Immature natural killer cell (primary cell): ENCODE measurements at regions not wholly inside any gene's neighbourhood (a gene's known extent, or its start where the extent isn't known, plus 50 kb on each side); places are given as distances from the start of the nearest gene placed in this dataset.

Experiments
- DNase-seq, 3 donors: peaks; one replicate each; pipeline ENCODE4 v3.0.0; 2022; ENCODE audit warnings: mixed read lengths in 1 of 3
- H3K27ac Mint-ChIP-seq, 6 donors: one replicate each; pipeline ENCODE4 v1.8.0; 2020; ENCODE audit warnings: mixed read lengths in 6 of 6, mild to moderate bottlenecking in 5 of 6, inconsistent platforms in 4 of 6, moderate library complexity in 3 of 6
- H3K27me3 Mint-ChIP-seq, 3 donors: one replicate each; pipeline ENCODE4 v1.8.0; 2020 to 2021; ENCODE audit warnings: low read depth in 3 of 3, mild to moderate bottlenecking in 3 of 3, mixed read lengths in 3 of 3, moderate library complexity in 3 of 3, inconsistent platforms in 1 of 3
- H3K36me3 Mint-ChIP-seq, 3 donors: one replicate each; pipeline ENCODE4 v1.8.0; 2020; ENCODE audit warnings: mixed read lengths in 3 of 3, inconsistent platforms in 2 of 3, mild to moderate bottlenecking in 2 of 3
- H3K4me1 Mint-ChIP-seq, 2 donors: one replicate each; pipeline ENCODE4 v1.8.0; 2020; ENCODE audit warnings: inconsistent platforms in 2 of 2, mild to moderate bottlenecking in 2 of 2, mixed read lengths in 2 of 2, moderate library complexity in 1 of 2
- H3K4me3 Mint-ChIP-seq, 5 donors: one replicate each; pipeline ENCODE4 v1.8.0; 2020; ENCODE audit warnings: mild to moderate bottlenecking in 5 of 5, mixed read lengths in 5 of 5, inconsistent platforms in 3 of 5, moderate library complexity in 3 of 5
- H3K9me3 Mint-ChIP-seq, 6 donors: one replicate each; pipeline ENCODE4 v1.8.0; 2020; ENCODE audit warnings: mild to moderate bottlenecking in 6 of 6, mixed read lengths in 6 of 6, inconsistent platforms in 4 of 6, moderate library complexity in 3 of 6

DNA sequence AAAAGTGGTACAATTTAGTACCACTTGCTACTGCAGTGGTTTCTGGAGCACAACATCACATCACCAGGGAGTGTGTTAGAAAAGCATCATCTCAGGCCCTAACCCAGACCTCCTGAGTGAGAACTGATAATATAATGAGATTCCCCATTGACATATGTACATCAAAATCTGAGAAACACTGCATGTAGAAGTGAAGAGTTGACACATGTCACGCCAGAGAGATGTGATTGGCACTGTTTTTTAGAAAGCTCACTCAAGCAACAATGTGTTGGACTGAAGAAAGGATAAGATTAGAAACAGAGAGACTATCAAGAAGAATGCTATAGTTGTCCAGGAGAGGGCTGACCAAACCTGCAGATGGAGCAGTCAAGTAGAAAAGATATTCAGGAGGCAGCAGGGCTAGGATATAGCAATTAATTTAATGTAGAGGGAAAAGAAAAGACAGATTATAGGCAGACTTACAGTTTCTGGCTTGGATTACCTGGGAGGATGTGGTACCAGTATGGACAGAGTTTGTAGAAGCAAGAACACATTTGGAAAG is 324.4 kb upstream of the ADAMTSL1 start:
- Mint-ChIP-seq H3K27ac (no peak overlapping the region), H3K4me3 (no peak overlapping the region), H3K36me3 (no peaks in the 10 kb centered on the region), H3K9me3 (peaks cover 0 to 9% (median 1%) of the 10 kb centered on the region in 6 donors), H3K4me1 (no peaks in the 10 kb centered on the region), H3K27me3 (peaks cover 2 to 3% (median 3%) of the 10 kb centered on the region in 3 donors)
- no peak for DNase-seq

DNA sequence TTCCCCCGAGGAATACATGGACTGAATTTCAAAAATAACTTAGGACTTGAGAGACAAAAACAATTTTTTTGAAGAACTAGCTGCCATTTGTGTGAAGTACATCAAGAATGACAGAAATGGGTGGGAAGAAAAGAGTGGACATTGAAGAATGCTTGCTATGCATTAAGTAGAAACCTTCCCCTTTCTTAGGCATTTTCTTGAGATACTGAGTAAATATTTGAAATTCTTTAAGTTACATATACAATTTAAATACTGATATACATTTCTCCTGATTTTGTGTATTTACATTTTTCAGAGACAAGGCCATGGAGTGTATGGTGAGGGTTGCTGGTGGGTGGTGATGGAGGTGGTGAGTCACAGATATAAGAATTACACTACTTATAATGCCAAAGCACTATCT is 319.3 kb upstream of the ADAMTSL1 start:
- Mint-ChIP-seq H3K27me3 (peaks cover 0 to 2% (median 0%) of the 10 kb centered on the region in 3 donors), H3K4me3 (no peak overlapping the region), H3K36me3 (no peaks in the 10 kb centered on the region), H3K4me1 (no peaks in the 10 kb centered on the region), H3K9me3 (peaks cover 0 to 5% (median under 1%) of the 10 kb centered on the region in 6 donors), H3K27ac (no peak overlapping the region)
- DNase-seq: no peak

DNA sequence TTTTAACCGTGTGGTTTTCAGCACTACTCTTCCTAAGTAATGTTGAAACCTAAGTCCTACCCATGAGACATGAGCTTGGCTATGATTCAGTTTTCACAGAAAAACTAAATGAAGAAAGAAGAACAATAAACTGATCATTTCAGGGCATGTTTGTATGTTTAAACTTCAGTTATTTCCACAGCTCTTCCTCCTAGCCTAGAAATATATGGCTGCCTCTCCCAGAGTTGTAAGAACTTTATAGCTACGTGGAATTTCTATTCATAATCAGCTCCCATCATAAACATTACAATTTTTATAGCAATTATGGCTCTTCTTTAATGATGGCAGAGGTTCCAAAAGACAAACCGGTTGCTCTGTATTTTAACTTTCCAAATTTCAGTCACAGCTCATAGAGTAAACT is 314.7 kb upstream of the ADAMTSL1 start:
- no peak overlapping the region for H3K4me3 Mint-ChIP-seq
- peaks cover 0 to 3% (median 0%) of the 10 kb centered on the region in 6 donors for H3K9me3 Mint-ChIP-seq
- peaks cover 0 to 1% (median 0%) of the 10 kb centered on the region in 3 donors for H3K27me3 Mint-ChIP-seq
- no peak for DNase-seq
- no peak overlapping the region for H3K27ac Mint-ChIP-seq
- no peaks in the 10 kb centered on the region for H3K36me3 Mint-ChIP-seq
- no peaks in the 10 kb centered on the region for H3K4me1 Mint-ChIP-seq

DNA sequence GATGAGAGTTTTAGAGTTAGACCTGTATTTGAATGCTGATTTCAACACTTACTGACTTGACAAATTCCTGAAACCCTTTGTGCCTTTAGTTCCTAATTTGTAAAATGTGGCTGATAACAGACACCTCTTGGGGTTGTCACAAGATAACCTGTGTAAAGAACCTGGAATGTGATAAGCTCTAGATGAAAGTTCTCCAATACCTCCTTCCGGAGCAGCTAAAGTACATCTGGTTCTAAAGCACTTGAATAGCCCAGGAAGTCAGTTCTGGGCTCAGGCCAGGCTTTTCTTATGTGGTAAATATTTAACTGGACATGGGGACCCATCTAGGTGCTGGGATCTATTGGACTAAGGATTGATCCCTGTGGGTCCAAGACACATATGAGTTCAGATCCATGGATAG is 310.8 kb upstream of the ADAMTSL1 start:
- H3K27ac Mint-ChIP-seq: no peak overlapping the region
- H3K4me1 Mint-ChIP-seq: no peaks in the 10 kb centered on the region
- peaks cover 0 to 1% (median 0%) of the 10 kb centered on the region in 3 donors for H3K27me3 Mint-ChIP-seq
- H3K4me3 Mint-ChIP-seq: no peak overlapping the region
- no peaks in the 10 kb centered on the region for H3K36me3 Mint-ChIP-seq
- no peak for DNase-seq
- H3K9me3 Mint-ChIP-seq: peaks cover 0 to 8% (median 1%) of the 10 kb centered on the region in 6 donors

DNA sequence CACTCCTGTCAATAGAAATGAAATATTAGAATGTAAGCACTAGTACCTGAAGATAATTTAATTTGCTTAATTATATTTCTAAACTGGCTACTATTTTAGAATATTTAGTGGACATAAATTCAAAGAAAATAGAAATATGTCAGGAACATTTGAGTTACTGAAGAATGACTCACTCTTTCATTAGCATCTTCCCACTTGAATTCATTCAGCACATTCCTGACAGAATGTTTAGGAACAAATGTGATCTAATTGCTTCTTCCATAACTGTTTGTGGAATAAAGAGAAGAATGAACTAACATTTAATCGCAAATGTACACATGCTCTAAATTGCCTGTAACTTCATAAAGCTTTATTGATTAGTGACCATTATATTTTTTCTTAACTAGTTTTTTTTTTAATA is 306.2 kb upstream of the ADAMTSL1 start:
- Mint-ChIP-seq H3K4me1 (no peaks in the 10 kb centered on the region), H3K27me3 (peaks cover 0 to 1% (median 0%) of the 10 kb centered on the region in 3 donors), H3K27ac (no peak overlapping the region), H3K9me3 (peaks cover 0 to 10% (median 1%) of the 10 kb centered on the region in 6 donors), H3K4me3 (no peak overlapping the region), H3K36me3 (no peaks in the 10 kb centered on the region)
- DNase-seq: no peak

DNA sequence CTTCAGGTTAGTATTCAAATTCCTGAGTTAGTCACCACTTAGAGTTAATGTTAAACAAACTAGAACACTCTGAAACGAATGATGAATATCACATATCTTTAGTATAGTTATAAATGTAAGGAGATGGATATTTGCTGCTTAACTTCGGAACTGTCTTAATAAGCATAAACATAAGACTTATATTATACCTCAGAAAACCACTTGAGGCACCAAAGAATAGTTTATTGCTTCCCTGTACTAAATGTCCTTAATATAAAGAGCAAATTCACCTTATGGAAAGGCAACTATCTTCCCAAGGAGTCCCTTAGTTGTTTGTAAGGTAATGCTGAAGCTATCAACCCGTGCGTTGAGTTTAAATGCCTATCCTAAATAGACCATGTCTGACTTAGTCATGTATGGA is 300.0 kb upstream of the ADAMTSL1 start:
- H3K9me3 Mint-ChIP-seq: peaks cover 2 to 15% (median 5%) of the 10 kb centered on the region in 6 donors
- H3K27ac Mint-ChIP-seq: no peak overlapping the region

DNA sequence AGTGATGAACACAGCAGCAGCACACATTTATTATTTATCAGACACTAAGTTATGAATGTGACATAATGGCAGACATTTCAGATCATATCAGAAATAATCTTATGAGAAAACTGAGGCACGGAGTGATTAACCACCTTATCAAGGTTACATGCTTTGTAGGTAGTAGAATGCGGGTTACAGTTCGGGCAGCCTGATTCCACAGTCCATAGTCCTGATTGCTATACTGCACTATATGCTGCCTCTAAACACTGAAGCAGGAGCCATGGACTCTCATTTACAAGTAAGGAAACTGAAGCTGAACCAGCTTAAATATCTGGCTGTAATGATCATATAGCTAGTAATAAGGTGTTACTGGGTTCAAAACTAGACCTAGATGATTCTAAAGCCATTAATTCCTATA is 291.3 kb upstream of the ADAMTSL1 start:
- Mint-ChIP-seq H3K4me3 (no peak overlapping the region), H3K27me3 (peaks cover 0 to under 1% (median 0%) of the 10 kb centered on the region in 3 donors), H3K9me3 (peaks cover 0 to 9% (median 3%) of the 10 kb centered on the region in 6 donors), H3K4me1 (no peaks in the 10 kb centered on the region), H3K27ac (no peak overlapping the region), H3K36me3 (no peaks in the 10 kb centered on the region)
- no peak for DNase-seq

More for the DNA sequence above, 300.0 kb upstream of the ADAMTSL1 start:
- Mint-ChIP-seq H3K36me3 (no peaks in the 10 kb centered on the region), H3K27me3 (peaks cover 0 to 2% (median 0%) of the 10 kb centered on the region in 3 donors), H3K4me1 (no peaks in the 10 kb centered on the region), H3K4me3 (no peak overlapping the region)
- DNase-seq: no peak

DNA sequence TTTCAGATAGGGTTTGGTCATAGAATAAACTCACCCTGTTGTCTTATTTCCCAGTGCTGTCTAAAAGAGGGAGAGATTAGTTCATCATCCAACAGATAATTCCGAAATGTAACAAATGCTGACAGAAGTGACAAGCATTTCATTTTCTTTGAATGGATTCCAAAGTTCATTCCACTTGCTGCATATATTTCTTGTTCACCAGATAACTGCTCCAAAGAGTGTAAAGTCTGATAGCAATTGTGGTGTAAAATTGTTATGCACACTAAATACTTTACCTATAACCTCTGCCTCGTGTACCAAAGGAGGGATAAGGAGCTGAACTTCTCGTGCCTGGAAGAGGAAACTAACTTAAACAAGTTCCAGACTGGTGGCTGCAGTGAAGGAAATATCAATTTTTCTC is 290.0 kb upstream of the ADAMTSL1 start:
- Mint-ChIP-seq H3K36me3 (no peaks in the 10 kb centered on the region), H3K4me1 (no peaks in the 10 kb centered on the region), H3K4me3 (no peak overlapping the region), H3K9me3 (peaks cover 0 to 8% (median 0%) of the 10 kb centered on the region in 6 donors), H3K27ac (no peak overlapping the region), H3K27me3 (peaks cover 0 to 2% (median 0%) of the 10 kb centered on the region in 3 donors)
- DNase-seq: no peak

DNA sequence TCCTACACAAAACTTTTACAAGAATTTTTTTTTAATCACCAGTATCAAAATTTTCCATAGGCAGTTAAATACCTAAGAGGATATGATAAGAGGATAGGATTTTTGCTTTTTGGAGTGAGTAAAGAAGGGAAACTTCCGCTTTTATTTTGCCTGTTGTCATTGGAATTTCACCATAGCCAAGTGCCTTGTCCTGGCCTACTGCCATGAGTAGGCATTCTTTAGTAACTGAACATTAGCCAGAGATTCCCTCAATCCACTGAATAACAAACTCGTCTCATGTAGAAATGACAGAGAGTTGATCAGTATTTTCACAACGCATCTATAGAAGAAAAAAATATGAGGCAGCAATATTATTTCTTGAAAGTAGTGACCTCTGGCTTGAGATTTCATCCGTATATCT is 289.6 kb upstream of the ADAMTSL1 start:
- H3K4me1 Mint-ChIP-seq: no peaks in the 10 kb centered on the region
- no peak overlapping the region for H3K27ac Mint-ChIP-seq
- peaks cover 0 to 6% (median 0%) of the 10 kb centered on the region in 6 donors for H3K9me3 Mint-ChIP-seq
- peaks cover 0 to 2% (median 0%) of the 10 kb centered on the region in 3 donors for H3K27me3 Mint-ChIP-seq
- no peaks in the 10 kb centered on the region for H3K36me3 Mint-ChIP-seq
- no peak overlapping the region for H3K4me3 Mint-ChIP-seq
- DNase-seq: no peak

DNA sequence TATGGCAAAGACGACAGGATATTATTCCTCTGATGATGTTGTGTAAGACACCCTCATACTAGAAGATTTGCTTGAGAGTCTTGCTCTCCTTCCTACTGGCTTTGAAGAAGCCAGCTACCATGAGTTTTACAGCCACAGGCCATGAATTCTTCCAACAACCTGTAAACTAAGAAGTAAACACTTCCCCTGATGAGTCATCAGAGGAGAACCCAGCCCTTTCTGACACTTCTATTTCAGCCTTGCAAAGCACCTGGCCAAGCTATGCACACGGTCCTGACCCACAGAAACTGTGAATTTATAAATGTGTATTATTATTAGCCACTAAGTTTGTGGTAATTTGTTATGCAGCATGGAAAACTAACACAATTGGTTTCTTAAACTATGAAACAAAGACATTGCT is 288.8 kb upstream of the ADAMTSL1 start:
- DNase-seq: no peak
- Mint-ChIP-seq H3K4me3 (no peak overlapping the region), H3K36me3 (no peaks in the 10 kb centered on the region), H3K9me3 (peaks cover 0 to 6% (median 0%) of the 10 kb centered on the region in 6 donors), H3K27ac (no peak overlapping the region), H3K4me1 (no peaks in the 10 kb centered on the region), H3K27me3 (peaks cover 0 to 2% (median 0%) of the 10 kb centered on the region in 3 donors)

DNA sequence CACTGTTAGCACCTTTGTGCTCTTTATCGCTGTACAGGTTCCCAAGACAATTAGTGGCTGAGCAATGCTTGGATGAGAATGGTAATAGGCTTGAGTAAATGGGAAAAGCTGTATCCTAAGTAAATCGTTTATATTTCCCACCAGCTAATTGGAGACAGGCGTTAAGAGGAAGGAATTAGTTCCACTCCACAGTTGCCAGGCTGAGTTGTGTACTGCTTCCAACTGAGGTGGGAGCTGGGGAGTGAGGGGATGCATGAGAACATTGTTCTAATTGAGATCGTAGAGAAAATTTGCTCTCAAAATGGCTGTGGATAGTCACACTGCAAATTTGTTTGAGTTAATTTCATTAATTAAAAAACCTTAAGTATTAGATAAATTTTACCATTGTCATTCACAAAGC is 285.0 kb upstream of the ADAMTSL1 start:
- no peaks in the 10 kb centered on the region for H3K36me3 Mint-ChIP-seq
- peaks cover 0 to 8% (median 0%) of the 10 kb centered on the region in 6 donors for H3K9me3 Mint-ChIP-seq
- H3K4me3 Mint-ChIP-seq: no peak overlapping the region
- no peak overlapping the region for H3K27ac Mint-ChIP-seq
- H3K27me3 Mint-ChIP-seq: peaks cover 0 to 2% (median 0%) of the 10 kb centered on the region in 3 donors
- no peaks in the 10 kb centered on the region for H3K4me1 Mint-ChIP-seq
- DNase-seq: no peak

DNA sequence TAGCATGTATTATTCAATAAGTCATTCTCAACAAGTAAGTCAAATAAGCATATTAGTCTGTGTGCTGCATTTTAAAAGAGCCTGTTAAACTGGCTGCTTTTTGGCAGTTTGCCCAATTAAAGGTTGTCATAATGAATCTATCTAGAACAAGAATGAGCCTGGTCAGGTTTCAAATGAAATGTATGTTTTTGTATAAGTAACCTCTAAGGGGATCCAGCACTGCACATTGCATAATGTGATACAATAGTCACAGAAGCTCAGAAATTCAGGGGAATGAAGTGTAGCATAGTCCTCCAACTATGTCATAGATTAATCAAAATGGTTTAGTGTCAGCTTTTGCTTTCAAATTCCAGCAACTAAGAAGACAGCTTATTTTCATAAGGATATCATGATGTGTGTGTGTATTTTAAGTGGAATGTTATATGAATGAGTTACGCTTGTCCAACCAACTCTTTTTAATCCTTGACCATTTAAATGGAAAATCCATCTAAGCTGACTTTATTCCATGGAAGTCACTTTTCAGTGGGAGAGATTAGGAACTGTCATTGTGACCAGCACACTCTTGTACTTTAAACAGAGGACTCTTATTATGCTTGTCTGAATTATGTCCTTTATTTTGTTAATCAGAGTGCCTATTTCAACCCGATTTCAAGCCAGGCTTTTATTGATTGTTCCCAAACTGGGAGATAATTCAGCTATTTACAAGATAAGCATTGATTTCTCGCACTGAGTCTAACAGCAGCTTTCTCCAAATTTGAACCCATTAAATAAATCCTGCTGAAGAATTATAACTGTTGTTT is 283.9 kb upstream of the ADAMTSL1 start:
- Mint-ChIP-seq H3K9me3 (peaks cover 0 to 9% (median 0%) of the 10 kb centered on the region in 6 donors), H3K36me3 (no peaks in the 10 kb centered on the region), H3K27ac (no peak overlapping the region), H3K4me3 (no peak overlapping the region), H3K4me1 (no peaks in the 10 kb centered on the region), H3K27me3 (peaks cover 0 to 2% (median 0%) of the 10 kb centered on the region in 3 donors)
- DNase-seq: no peak

DNA sequence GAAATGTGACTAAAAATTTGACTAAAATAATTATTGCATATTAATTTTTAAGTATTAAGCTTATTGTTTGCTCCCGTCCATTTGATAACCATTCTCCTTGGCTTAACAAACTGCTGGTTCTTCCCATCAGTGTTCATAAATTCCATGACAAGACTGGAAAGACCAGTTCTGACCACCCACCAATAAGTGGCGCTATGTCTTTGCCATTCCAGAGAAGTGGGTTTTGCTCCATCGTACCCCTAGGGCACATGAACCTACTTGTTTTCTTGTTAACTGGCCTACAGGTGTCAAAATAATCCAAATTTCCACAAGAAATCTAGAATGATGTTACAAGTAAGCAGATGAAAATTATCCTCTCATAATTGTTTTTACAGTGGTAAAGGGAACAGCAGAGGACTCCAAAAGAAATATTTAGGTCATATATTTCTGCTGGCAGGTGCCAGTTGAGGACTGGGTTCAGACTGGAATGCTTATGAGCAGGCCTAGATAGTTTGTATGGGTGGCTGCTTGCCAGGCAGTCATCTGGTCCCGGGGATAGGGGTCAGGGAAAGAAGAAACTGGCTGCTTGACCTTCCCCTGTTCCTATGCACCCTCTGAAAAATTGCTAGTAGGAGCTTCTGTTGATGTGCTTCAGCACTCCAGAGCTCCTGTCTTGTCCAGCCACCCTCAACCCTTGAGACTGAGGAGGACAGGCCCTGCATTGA is 283.1 kb upstream of the ADAMTSL1 start:
- no peak for DNase-seq
- no peaks in the 10 kb centered on the region for H3K4me1 Mint-ChIP-seq
- H3K9me3 Mint-ChIP-seq: peaks cover 0 to 9% (median under 1%) of the 10 kb centered on the region in 6 donors
- no peak overlapping the region for H3K27ac Mint-ChIP-seq
- no peak overlapping the region for H3K4me3 Mint-ChIP-seq
- peaks cover 0 to 2% (median 0%) of the 10 kb centered on the region in 3 donors for H3K27me3 Mint-ChIP-seq
- no peaks in the 10 kb centered on the region for H3K36me3 Mint-ChIP-seq

DNA sequence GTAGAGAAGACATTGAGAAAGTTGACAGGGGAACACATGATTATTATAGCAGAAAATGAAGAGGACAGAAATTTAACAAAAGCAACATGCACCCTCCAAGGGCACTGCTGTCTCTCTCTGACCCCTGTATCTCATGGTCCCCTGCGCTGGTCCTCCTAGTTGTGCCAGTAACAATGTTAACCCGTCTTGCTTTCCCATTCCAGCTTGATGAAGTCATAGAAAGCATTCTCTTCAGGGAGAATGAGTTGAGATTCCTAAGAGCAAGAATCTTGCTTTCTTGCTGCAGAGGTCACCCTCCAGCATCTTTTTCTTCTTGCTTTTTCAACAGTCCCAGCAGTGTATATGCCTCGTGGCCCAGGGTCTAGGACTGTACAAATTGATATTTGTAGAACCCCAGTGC is 279.6 kb upstream of the ADAMTSL1 start:
- no peaks in the 10 kb centered on the region for H3K4me1 Mint-ChIP-seq
- no peak overlapping the region for H3K27ac Mint-ChIP-seq
- no peak overlapping the region for H3K4me3 Mint-ChIP-seq
- no peak for DNase-seq
- no peaks in the 10 kb centered on the region for H3K27me3 Mint-ChIP-seq
- no peaks in the 10 kb centered on the region for H3K36me3 Mint-ChIP-seq
- H3K9me3 Mint-ChIP-seq: peaks cover 0 to 12% (median 5%) of the 10 kb centered on the region in 6 donors
